ENCODE measurements at regions not wholly inside any gene's neighbourhood (a gene's known extent, or its start where the extent isn't known, plus 50 kb on each side); places are given as distances from the start of the nearest gene placed in this dataset.

GRCh38 chr3:177249203-177249602 lies 51.9 kb upstream of the TBL1XR1 start:
- Histone ChIP-seq H3K36me3 (replicated peaks in 1 of 2; ENCODE audit: control insufficient read depth in 1 of 2, insufficient read depth in 2 of 2, low read length in 2 of 2) (no peaks in the 10 kb centered on the region), H3K4me2 (ENCODE audit: low read depth, low read length) (peak overlapping the region; percentile 42), H2AFZ (ENCODE audit: low read length) (no peak overlapping the region), H3K9ac (ENCODE audit: insufficient read depth, low read depth, low read length) (no peak overlapping the region), H3K4me3 (replicated peaks in 1 of 3; ENCODE audit: insufficient read depth in 1 of 3, low read depth in 2 of 3, low read length in 3 of 3) (no peak overlapping the region), H3K4me1 (ENCODE audit: insufficient read depth, low read length) (peaks cover 20% of the 10 kb centered on the region), H3K79me2 (ENCODE audit: insufficient read depth, low read length) (no peaks in the 10 kb centered on the region), H4K20me1 (ENCODE audit: insufficient read depth, low read length) (no peaks in the 10 kb centered on the region), H3K9me3 (ENCODE audit: low read length) (no peaks in the 10 kb centered on the region), H3K27ac (ENCODE audit: extremely low read length, insufficient read depth, low read length) (no peak overlapping the region), H3K27me3 (ENCODE audit: control insufficient read depth in 1 of 2, insufficient read depth in 2 of 2, low read length in 2 of 2) (no peaks in the 10 kb centered on the region; a peak in 2 of 5 replicates)
- FAIRE-seq (no peak), ATAC-seq (peak; percentile 72), DNase-seq (ENCODE audit: low spot score) (no peak)
- no peak for TF ChIP-seq IRF9 (CRISPR knock-in tag; IDR thresholded peaks at IDR 0.05; ENCODE audit: borderline replicate concordance)
- TF ChIP-seq, protein P1, sequence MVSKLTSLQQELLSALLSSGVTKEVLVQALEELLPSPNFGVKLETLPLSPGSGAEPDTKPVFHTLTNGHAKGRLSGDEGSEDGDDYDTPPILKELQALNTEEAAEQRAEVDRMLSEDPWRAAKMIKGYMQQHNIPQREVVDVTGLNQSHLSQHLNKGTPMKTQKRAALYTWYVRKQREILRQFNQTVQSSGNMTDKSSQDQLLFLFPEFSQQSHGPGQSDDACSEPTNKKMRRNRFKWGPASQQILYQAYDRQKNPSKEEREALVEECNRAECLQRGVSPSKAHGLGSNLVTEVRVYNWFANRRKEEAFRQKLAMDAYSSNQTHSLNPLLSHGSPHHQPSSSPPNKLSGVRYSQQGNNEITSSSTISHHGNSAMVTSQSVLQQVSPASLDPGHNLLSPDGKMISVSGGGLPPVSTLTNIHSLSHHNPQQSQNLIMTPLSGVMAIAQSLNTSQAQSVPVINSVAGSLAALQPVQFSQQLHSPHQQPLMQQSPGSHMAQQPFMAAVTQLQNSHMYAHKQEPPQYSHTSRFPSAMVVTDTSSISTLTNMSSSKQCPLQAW (CRISPR knock-in tag; IDR thresholded peaks at IDR 0.05): peak; percentile 26; the same call in 1 of the 2 replicates
- ChIA-PET POLR2A (no interaction called here), CTCF (ENCODE audit: low intra/inter-chr PET ratio, low total read pairs) (no interaction called here)
- 2% methylated on average over 9 of the region's 9 CpGs for WGBS (ENCODE audit: low lambda C conversion rate)
- BruUV-seq (replicated peaks): no TSS peak
- in situ Hi-C loops (cut with HindIII; ENCODE audit: extremely low pct_ligation_motif_present, low pct_unique_long_range_greater_than_20kb): no loop called here
- intact Hi-C loops (cut with micrococcal nuclease; ENCODE audit: unreplicated experiment): no loop called here

GRCh38 chr3:177250151-177250550 lies 52.9 kb upstream of the TBL1XR1 start:
- ChIA-PET CTCF (ENCODE audit: low intra/inter-chr PET ratio, low total read pairs) (no interaction called here), POLR2A (no interaction called here)
- Histone ChIP-seq H3K27me3 (ENCODE audit: control insufficient read depth in 1 of 2, insufficient read depth in 2 of 2, low read length in 2 of 2) (no peaks in the 10 kb centered on the region; a peak in 2 of 5 replicates), H3K36me3 (replicated peaks in 1 of 2; ENCODE audit: control insufficient read depth in 1 of 2, insufficient read depth in 2 of 2, low read length in 2 of 2) (no peaks in the 10 kb centered on the region), H3K4me2 (ENCODE audit: low read depth, low read length) (no peak overlapping the region), H3K79me2 (ENCODE audit: insufficient read depth, low read length) (no peaks in the 10 kb centered on the region), H3K9me3 (ENCODE audit: low read length) (no peaks in the 10 kb centered on the region), H2AFZ (ENCODE audit: low read length) (no peak overlapping the region), H3K27ac (ENCODE audit: extremely low read length, insufficient read depth, low read length) (no peak overlapping the region), H4K20me1 (ENCODE audit: insufficient read depth, low read length) (no peaks in the 10 kb centered on the region), H3K9ac (ENCODE audit: insufficient read depth, low read depth, low read length) (no peak overlapping the region), H3K4me1 (ENCODE audit: insufficient read depth, low read length) (peaks cover 20% of the 10 kb centered on the region), H3K4me3 (replicated peaks in 1 of 3; ENCODE audit: insufficient read depth in 1 of 3, low read depth in 2 of 3, low read length in 3 of 3) (no peak overlapping the region)
- ATAC-seq (no peak), DNase-seq (ENCODE audit: low spot score) (no peak), FAIRE-seq (no peak)
- intact Hi-C loops (cut with micrococcal nuclease; ENCODE audit: unreplicated experiment) (no loop called here), in situ Hi-C loops (cut with HindIII; ENCODE audit: extremely low pct_ligation_motif_present, low pct_unique_long_range_greater_than_20kb) (no loop called here)
- 22% methylated on average over 1 of the region's 1 CpG for WGBS (ENCODE audit: low lambda C conversion rate)
- no TSS peak for BruUV-seq (replicated peaks)
- TF ChIP-seq ZNF629 (CRISPR knock-in tag; conservative IDR thresholded peaks at IDR 0.05) (no peak), XRCC5 (optimal IDR thresholded peaks at IDR 0.05; ENCODE audit: low read length) (no peak), DMAP1 (CRISPR knock-in tag; IDR thresholded peaks at IDR 0.05) (no peak), ZNF547 (CRISPR knock-in tag; IDR thresholded peaks at IDR 0.05) (no peak), ZNF614 (CRISPR knock-in tag; IDR thresholded peaks at IDR 0.05; ENCODE audit: borderline replicate concordance) (no peak), ZNF597 (CRISPR knock-in tag; IDR thresholded peaks at IDR 0.05) (no peak)
- TF ChIP-seq, protein P2, sequence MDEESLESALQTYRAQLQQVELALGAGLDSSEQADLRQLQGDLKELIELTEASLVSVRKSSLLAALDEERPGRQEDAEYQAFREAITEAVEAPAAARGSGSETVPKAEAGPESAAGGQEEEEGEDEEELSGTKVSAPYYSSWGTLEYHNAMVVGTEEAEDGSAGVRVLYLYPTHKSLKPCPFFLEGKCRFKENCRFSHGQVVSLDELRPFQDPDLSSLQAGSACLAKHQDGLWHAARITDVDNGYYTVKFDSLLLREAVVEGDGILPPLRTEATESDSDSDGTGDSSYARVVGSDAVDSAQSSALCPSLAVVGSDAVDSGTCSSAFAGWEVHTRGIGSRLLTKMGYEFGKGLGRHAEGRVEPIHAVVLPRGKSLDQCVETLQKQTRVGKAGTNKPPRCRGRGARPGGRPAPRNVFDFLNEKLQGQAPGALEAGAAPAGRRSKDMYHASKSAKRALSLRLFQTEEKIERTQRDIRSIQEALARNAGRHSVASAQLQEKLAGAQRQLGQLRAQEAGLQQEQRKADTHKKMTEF (CRISPR knock-in tag; IDR thresholded peaks at IDR 0.05): no peak
